ENCODE measurements at regions not wholly inside any gene's neighbourhood (a gene's known extent, or its start where the extent isn't known, plus 50 kb on each side); places are given as distances from the start of the nearest gene placed in this dataset.

GRCh38 chr5:9951865-9952516 lies 297.7 kb downstream of the ATPSCKMT start:
- ATAC-seq (ENCODE audit: low FRiP score) (no peak), DNase-seq (no peak)
- intact Hi-C loops (cut with DNase I): no loop called here
- Histone ChIP-seq H3K36me3 (ENCODE audit: control insufficient read depth in 1 of 2, insufficient read depth in 2 of 2, low read length in 1 of 2) (no peaks in the 10 kb centered on the region), H3K4me3 (ENCODE audit: low read length in 2 of 2) (no peak overlapping the region), H3K4me1 (ENCODE audit: control insufficient read depth in 1 of 2, insufficient read depth in 2 of 2, low read length in 2 of 2) (no peaks in the 10 kb centered on the region), H3K27me3 (ENCODE audit: control insufficient read depth in 1 of 2, insufficient read depth in 2 of 2, low read length in 1 of 2) (peaks cover 0 to 2% of the 10 kb centered on the region in 2 donors), H3K27ac (ENCODE audit: low read depth in 1 of 2, low read length in 2 of 2) (no peak overlapping the region), H3K9me3 (ENCODE audit: control insufficient read depth, low read length) (peaks cover 2% of the 10 kb centered on the region)
- 73 to 77% methylated on average over 6 of the region's 6 CpGs for WGBS, 2 donors

- Histone ChIP-seq H3K36me3 (ENCODE audit: control insufficient read depth in 1 of 2, insufficient read depth in 2 of 2, low read length in 1 of 2) (no peaks in the 10 kb centered on the region), H3K4me1 (ENCODE audit: control insufficient read depth in 1 of 2, insufficient read depth in 2 of 2, low read length in 2 of 2) (no peaks in the 10 kb centered on the region), H3K4me3 (ENCODE audit: low read length in 2 of 2) (no peak overlapping the region), H3K27me3 (ENCODE audit: control insufficient read depth in 1 of 2, insufficient read depth in 2 of 2, low read length in 1 of 2) (peaks cover 0 to 2% of the 10 kb centered on the region in 2 donors), H3K9me3 (ENCODE audit: control insufficient read depth, low read length) (peaks cover 2% of the 10 kb centered on the region), H3K27ac (ENCODE audit: low read depth in 1 of 2, low read length in 2 of 2) (no peak overlapping the region)
- intact Hi-C loops (cut with DNase I): no loop called here
- DNase-seq (no peak), ATAC-seq (ENCODE audit: low FRiP score) (no peak)
- 29 to 33% methylated on average over 5 of the region's 5 CpGs for WGBS, 2 donors
These were observed 301.7 kb downstream of the ATPSCKMT start for GRCh38 chr5:9947944-9948343.

DNA sequence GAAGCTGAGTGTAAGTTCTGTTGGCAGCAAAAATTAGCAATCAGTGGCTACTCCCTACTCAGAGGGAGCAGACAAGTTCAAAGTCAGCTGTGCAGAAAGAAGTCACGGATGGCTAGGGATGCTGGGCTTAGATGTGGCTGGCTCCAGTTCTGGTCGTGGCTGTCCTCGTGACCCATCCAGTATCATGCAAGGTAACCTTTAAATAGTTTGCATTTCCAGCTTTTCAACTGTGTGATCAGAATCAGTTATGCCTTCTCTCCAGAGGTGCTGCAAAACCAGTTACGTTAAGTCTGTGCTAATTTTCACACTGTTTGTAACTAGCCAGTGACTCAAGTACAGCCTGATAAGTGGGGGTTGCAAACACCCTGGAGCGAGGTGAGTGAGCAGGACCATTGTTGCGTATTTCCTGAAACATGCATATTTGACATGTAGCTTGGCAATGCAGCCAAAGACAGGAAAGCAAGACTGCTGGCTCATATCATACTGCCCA lies 302.4 kb downstream of the ATPSCKMT start:
- WGBS, 2 donors: 45 to 50% methylated on average over 6 of the region's 6 CpGs
- H3K36me3 ChIP-seq (ENCODE audit: control insufficient read depth in 1 of 2, insufficient read depth in 2 of 2, low read length in 1 of 2): no peaks in the 10 kb centered on the region
- DNase-seq (no peak), ATAC-seq (ENCODE audit: low FRiP score) (no peak)
- H3K4me3 ChIP-seq (ENCODE audit: low read length in 2 of 2): no peak overlapping the region
- H3K4me1 ChIP-seq (ENCODE audit: control insufficient read depth in 1 of 2, insufficient read depth in 2 of 2, low read length in 2 of 2): no peaks in the 10 kb centered on the region
- peaks cover 2% of the 10 kb centered on the region for H3K9me3 ChIP-seq (ENCODE audit: control insufficient read depth, low read length)
- H3K27me3 ChIP-seq (ENCODE audit: control insufficient read depth in 1 of 2, insufficient read depth in 2 of 2, low read length in 1 of 2): peaks cover 0 to 2% of the 10 kb centered on the region in 2 donors
- intact Hi-C loops (cut with DNase I): no loop called here
- no peak overlapping the region for H3K27ac ChIP-seq (ENCODE audit: low read depth in 1 of 2, low read length in 2 of 2)

- Histone ChIP-seq H3K36me3 (ENCODE audit: control insufficient read depth in 1 of 2, insufficient read depth in 2 of 2, low read length in 1 of 2) (no peaks in the 10 kb centered on the region), H3K9me3 (ENCODE audit: control insufficient read depth, low read length) (peaks cover 1% of the 10 kb centered on the region), H3K27me3 (ENCODE audit: control insufficient read depth in 1 of 2, insufficient read depth in 2 of 2, low read length in 1 of 2) (no peaks in the 10 kb centered on the region), H3K27ac (ENCODE audit: low read depth in 1 of 2, low read length in 2 of 2) (no peak overlapping the region), H3K4me1 (ENCODE audit: control insufficient read depth in 1 of 2, insufficient read depth in 2 of 2, low read length in 2 of 2) (no peaks in the 10 kb centered on the region), H3K4me3 (ENCODE audit: low read length in 2 of 2) (no peak overlapping the region)
- DNase-seq (no peak), ATAC-seq (ENCODE audit: low FRiP score) (no peak)
- intact Hi-C loops (cut with DNase I): no loop called here
These were observed 302.6 kb upstream of the TAS2R1 start for GRCh38 chr5:9932770-9933169.

- Histone ChIP-seq H3K36me3 (ENCODE audit: control insufficient read depth in 1 of 2, insufficient read depth in 2 of 2, low read length in 1 of 2) (no peaks in the 10 kb centered on the region), H3K9me3 (ENCODE audit: control insufficient read depth, low read length) (peaks cover 1% of the 10 kb centered on the region), H3K4me1 (ENCODE audit: control insufficient read depth in 1 of 2, insufficient read depth in 2 of 2, low read length in 2 of 2) (no peaks in the 10 kb centered on the region), H3K27me3 (ENCODE audit: control insufficient read depth in 1 of 2, insufficient read depth in 2 of 2, low read length in 1 of 2) (no peaks in the 10 kb centered on the region), H3K4me3 (ENCODE audit: low read length in 2 of 2) (no peak overlapping the region), H3K27ac (ENCODE audit: low read depth in 1 of 2, low read length in 2 of 2) (no peak overlapping the region)
- no peak for DNase-seq
- no peak for ATAC-seq (ENCODE audit: low FRiP score)
- intact Hi-C loops (cut with DNase I): no loop called here
- 95 to 97% methylated on average over 10 of the region's 10 CpGs for WGBS, 2 donors
These were observed 300.0 kb upstream of the TAS2R1 start for GRCh38 chr5:9930156-9930555.

- DNase-seq: no peak
- Histone ChIP-seq H3K4me3 (ENCODE audit: low read length in 2 of 2) (no peak overlapping the region), H3K36me3 (ENCODE audit: control insufficient read depth in 1 of 2, insufficient read depth in 2 of 2, low read length in 1 of 2) (no peaks in the 10 kb centered on the region), H3K9me3 (ENCODE audit: control insufficient read depth, low read length) (peaks cover 4% of the 10 kb centered on the region), H3K27ac (ENCODE audit: low read depth in 1 of 2, low read length in 2 of 2) (no peak overlapping the region), H3K4me1 (ENCODE audit: control insufficient read depth in 1 of 2, insufficient read depth in 2 of 2, low read length in 2 of 2) (no peaks in the 10 kb centered on the region), H3K27me3 (ENCODE audit: control insufficient read depth in 1 of 2, insufficient read depth in 2 of 2, low read length in 1 of 2) (no peaks in the 10 kb centered on the region)
- intact Hi-C loops (cut with DNase I): no loop called here
- ATAC-seq (ENCODE audit: low FRiP score): no peak
- WGBS, 2 donors: 78% methylated on average over 6 of the region's 6 CpGs
These were observed 298.2 kb upstream of the TAS2R1 start for GRCh38 chr5:9928326-9928725.

DNA sequence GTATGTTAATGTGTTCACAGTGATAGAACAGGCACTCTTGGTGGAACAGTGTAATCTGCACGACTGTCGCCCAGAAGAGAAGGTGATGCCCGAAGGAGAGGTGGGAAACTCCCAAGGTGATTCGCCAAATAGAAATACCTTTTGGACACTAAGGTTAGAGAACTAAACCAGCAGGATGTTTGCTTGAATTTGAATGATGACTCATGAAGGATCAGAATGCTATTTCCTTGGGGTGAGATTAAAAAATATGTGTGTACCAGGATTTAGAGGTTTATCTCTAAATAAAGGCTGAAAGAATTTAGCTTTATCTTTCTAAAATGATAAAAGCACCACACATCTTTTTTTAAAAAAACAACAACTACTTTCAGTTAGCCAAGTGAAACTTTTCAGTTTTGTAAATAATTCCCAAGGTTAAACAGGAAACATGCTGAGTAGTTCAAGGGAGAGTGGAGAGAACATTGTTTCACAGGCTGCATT lies 297.4 kb upstream of the TAS2R1 start:
- DNase-seq: no peak
- H3K36me3 ChIP-seq (ENCODE audit: control insufficient read depth in 1 of 2, insufficient read depth in 2 of 2, low read length in 1 of 2): no peaks in the 10 kb centered on the region
- peaks cover 4% of the 10 kb centered on the region for H3K9me3 ChIP-seq (ENCODE audit: control insufficient read depth, low read length)
- ATAC-seq (ENCODE audit: low FRiP score): no peak
- no peak overlapping the region for H3K27ac ChIP-seq (ENCODE audit: low read depth in 1 of 2, low read length in 2 of 2)
- no peaks in the 10 kb centered on the region for H3K4me1 ChIP-seq (ENCODE audit: control insufficient read depth in 1 of 2, insufficient read depth in 2 of 2, low read length in 2 of 2)
- intact Hi-C loops (cut with DNase I): no loop called here
- H3K4me3 ChIP-seq (ENCODE audit: low read length in 2 of 2): no peak overlapping the region
- 81 to 88% methylated on average over 4 of the region's 4 CpGs for WGBS, 2 donors
- H3K27me3 ChIP-seq (ENCODE audit: control insufficient read depth in 1 of 2, insufficient read depth in 2 of 2, low read length in 1 of 2): no peaks in the 10 kb centered on the region

DNA sequence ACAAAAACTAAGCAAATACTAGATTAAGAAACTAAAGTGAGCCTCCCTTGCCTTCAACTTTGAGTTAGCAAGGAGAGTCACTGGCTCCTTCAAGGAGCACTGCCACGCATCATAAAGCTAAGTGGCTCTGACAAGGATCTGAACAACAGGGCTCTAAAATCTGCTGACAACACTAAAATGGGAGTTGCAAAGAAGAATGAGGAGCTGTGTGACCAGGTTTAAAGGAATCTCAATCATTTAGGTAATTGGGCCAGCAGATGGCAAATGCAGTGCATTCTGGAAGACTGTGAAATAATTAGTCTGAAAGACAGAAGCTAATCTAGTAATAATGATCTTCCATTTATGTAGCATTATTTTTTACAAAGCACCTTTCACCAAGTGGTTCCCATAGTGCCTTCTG lies 297.0 kb upstream of the TAS2R1 start:
- Histone ChIP-seq H3K4me1 (ENCODE audit: control insufficient read depth in 1 of 2, insufficient read depth in 2 of 2, low read length in 2 of 2) (no peaks in the 10 kb centered on the region), H3K9me3 (ENCODE audit: control insufficient read depth, low read length) (peaks cover 4% of the 10 kb centered on the region), H3K4me3 (ENCODE audit: low read length in 2 of 2) (no peak overlapping the region), H3K27ac (ENCODE audit: low read depth in 1 of 2, low read length in 2 of 2) (no peak overlapping the region), H3K36me3 (ENCODE audit: control insufficient read depth in 1 of 2, insufficient read depth in 2 of 2, low read length in 1 of 2) (no peaks in the 10 kb centered on the region), H3K27me3 (ENCODE audit: control insufficient read depth in 1 of 2, insufficient read depth in 2 of 2, low read length in 1 of 2) (no peaks in the 10 kb centered on the region)
- DNase-seq (no peak), ATAC-seq (ENCODE audit: low FRiP score) (no peak)
- intact Hi-C loops (cut with DNase I): no loop called here
- 100% methylated on average over 1 of the region's 1 CpG for WGBS, 2 donors

DNA sequence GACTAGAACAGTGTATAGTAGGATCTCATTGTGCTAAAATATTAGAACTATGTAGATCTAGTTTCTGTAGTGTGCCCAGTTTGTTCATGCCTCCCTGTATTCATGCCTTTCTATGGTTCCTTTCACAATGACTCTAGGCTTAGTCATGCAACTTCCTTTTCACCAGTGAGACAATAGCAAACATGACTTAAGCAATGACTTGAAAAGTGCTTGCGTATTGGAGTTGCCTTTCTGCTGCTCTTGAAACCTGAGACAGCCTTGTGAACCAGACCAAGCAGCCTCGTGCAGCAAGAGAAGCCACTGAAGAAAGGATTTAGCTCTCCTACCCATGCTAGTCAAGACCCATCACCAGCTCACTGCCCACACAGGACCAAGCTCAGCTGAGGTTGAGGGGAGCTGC lies 294.5 kb upstream of the TAS2R1 start:
- Histone ChIP-seq H3K9me3 (ENCODE audit: control insufficient read depth, low read length) (peaks cover 4% of the 10 kb centered on the region), H3K27ac (ENCODE audit: low read depth in 1 of 2, low read length in 2 of 2) (no peak overlapping the region), H3K4me3 (ENCODE audit: low read length in 2 of 2) (no peak overlapping the region), H3K4me1 (ENCODE audit: control insufficient read depth in 1 of 2, insufficient read depth in 2 of 2, low read length in 2 of 2) (no peaks in the 10 kb centered on the region), H3K27me3 (ENCODE audit: control insufficient read depth in 1 of 2, insufficient read depth in 2 of 2, low read length in 1 of 2) (no peaks in the 10 kb centered on the region), H3K36me3 (ENCODE audit: control insufficient read depth in 1 of 2, insufficient read depth in 2 of 2, low read length in 1 of 2) (no peaks in the 10 kb centered on the region)
- DNase-seq (no peak), ATAC-seq (ENCODE audit: low FRiP score) (no peak)
- 71 to 82% methylated on average over 2 of the region's 2 CpGs for WGBS, 2 donors
- intact Hi-C loops (cut with DNase I): no loop called here

Data from aorta (tissue), 5 donors.